ENCODE measurements at regions not wholly inside any gene's neighbourhood (a gene's known extent, or its start where the extent isn't known, plus 50 kb on each side); places are given as distances from the start of the nearest gene placed in this dataset.

GRCh38 chr2:120797421-120798221, 62.0 kb downstream of the GLI2 start:
- no peaks in the 10 kb centered on the region for H3K36me3 ChIP-seq
- no peaks in the 10 kb centered on the region for H3K4me1 ChIP-seq
- no peak overlapping the region for H3K27ac ChIP-seq (replicated peaks)
- H3K4me3 ChIP-seq = no peak overlapping the region
- no peaks in the 10 kb centered on the region for H3K9me3 ChIP-seq (replicated peaks)
- TF ChIP-seq, protein P1, sequence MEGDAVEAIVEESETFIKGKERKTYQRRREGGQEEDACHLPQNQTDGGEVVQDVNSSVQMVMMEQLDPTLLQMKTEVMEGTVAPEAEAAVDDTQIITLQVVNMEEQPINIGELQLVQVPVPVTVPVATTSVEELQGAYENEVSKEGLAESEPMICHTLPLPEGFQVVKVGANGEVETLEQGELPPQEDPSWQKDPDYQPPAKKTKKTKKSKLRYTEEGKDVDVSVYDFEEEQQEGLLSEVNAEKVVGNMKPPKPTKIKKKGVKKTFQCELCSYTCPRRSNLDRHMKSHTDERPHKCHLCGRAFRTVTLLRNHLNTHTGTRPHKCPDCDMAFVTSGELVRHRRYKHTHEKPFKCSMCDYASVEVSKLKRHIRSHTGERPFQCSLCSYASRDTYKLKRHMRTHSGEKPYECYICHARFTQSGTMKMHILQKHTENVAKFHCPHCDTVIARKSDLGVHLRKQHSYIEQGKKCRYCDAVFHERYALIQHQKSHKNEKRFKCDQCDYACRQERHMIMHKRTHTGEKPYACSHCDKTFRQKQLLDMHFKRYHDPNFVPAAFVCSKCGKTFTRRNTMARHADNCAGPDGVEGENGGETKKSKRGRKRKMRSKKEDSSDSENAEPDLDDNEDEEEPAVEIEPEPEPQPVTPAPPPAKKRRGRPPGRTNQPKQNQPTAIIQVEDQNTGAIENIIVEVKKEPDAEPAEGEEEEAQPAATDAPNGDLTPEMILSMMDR (IDR thresholded peaks at IDR 0.05; ENCODE audit: borderline replicate concordance) = no peak
- H3K27me3 ChIP-seq (ENCODE audit: low read depth) = peaks cover 9% of the 10 kb centered on the region
- intact Hi-C loops (cut with micrococcal nuclease) = no loop called here
- DNase-seq = no peak

GRCh38 chr2:120798567-120799247, 63.0 kb downstream of the GLI2 start:
- no peaks in the 10 kb centered on the region for H3K9me3 ChIP-seq (replicated peaks)
- no peak overlapping the region for H3K27ac ChIP-seq (replicated peaks)
- peaks cover 9% of the 10 kb centered on the region for H3K27me3 ChIP-seq (ENCODE audit: low read depth)
- intact Hi-C loops (cut with micrococcal nuclease) = no loop called here
- TF ChIP-seq, protein P1 (IDR thresholded peaks at IDR 0.05; ENCODE audit: borderline replicate concordance) = no peak
- H3K4me3 ChIP-seq = no peak overlapping the region
- H3K36me3 ChIP-seq = no peaks in the 10 kb centered on the region
- no peaks in the 10 kb centered on the region for H3K4me1 ChIP-seq
- no peak for DNase-seq

DNA sequence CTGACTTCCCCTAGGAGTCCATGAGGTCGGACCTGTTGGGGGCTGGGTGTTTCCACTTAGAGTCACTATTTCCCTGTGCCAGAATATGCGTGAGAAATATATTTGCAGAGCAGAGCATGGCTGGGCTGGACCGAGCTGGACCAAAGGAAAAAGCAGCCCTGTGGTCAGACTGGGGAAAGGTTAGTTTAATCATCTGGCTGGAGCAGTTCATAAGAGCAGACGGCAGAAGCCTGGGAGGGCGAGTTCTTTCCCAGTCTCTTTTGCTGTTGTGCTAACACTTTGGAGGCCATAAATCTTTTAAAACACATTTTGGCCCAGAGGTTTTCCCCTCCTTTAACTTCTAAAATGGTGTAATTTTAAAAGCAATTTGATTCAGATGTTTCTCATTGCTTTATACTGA, 66.5 kb downstream of the GLI2 start:
- Histone ChIP-seq H3K27ac (replicated peaks) (no peak overlapping the region), H3K4me3 (no peak overlapping the region), H3K27me3 (ENCODE audit: low read depth) (peaks cover 28% of the 10 kb centered on the region), H3K9me3 (replicated peaks) (no peaks in the 10 kb centered on the region), H3K4me1 (peaks cover 6% of the 10 kb centered on the region), H3K36me3 (no peaks in the 10 kb centered on the region)
- TF ChIP-seq, protein P1 (IDR thresholded peaks at IDR 0.05; ENCODE audit: borderline replicate concordance) = no peak
- intact Hi-C loops (cut with micrococcal nuclease) = no loop called here
- no peak for DNase-seq

- Histone ChIP-seq H3K27ac (replicated peaks) (no peak overlapping the region), H3K9me3 (replicated peaks) (no peaks in the 10 kb centered on the region), H3K27me3 (ENCODE audit: low read depth) (peaks cover 36% of the 10 kb centered on the region), H3K36me3 (no peaks in the 10 kb centered on the region), H3K4me1 (peaks cover 6% of the 10 kb centered on the region), H3K4me3 (no peak overlapping the region)
- DNase-seq = no peak
- intact Hi-C loops (cut with micrococcal nuclease) = no loop called here
- TF ChIP-seq, protein P1 (IDR thresholded peaks at IDR 0.05; ENCODE audit: borderline replicate concordance) = no peak
Measured at GRCh38 chr2:120802867-120803484, 67.3 kb downstream of the GLI2 start.

- TF ChIP-seq, protein P1 (IDR thresholded peaks at IDR 0.05; ENCODE audit: borderline replicate concordance) = no peak
- no peak for DNase-seq
- intact Hi-C loops (cut with micrococcal nuclease) = no loop called here
- H3K36me3 ChIP-seq = no peaks in the 10 kb centered on the region
- no peak overlapping the region for H3K4me3 ChIP-seq
- peaks cover 36% of the 10 kb centered on the region for H3K27me3 ChIP-seq (ENCODE audit: low read depth)
- peaks cover 6% of the 10 kb centered on the region for H3K4me1 ChIP-seq
- no peak overlapping the region for H3K27ac ChIP-seq (replicated peaks)
- no peaks in the 10 kb centered on the region for H3K9me3 ChIP-seq (replicated peaks)
Measured at GRCh38 chr2:120803764-120804335, 68.2 kb downstream of the GLI2 start.

Measured in left ventricle myocardium inferior (tissue), 1 donor.